ENCODE measurements at regions not wholly inside any gene's neighbourhood (a gene's known extent, or its start where the extent isn't known, plus 50 kb on each side); places are given as distances from the start of the nearest gene placed in this dataset.

- Histone ChIP-seq H3K4me1 (ENCODE audit: control insufficient read depth, extremely low read depth, insufficient read depth, low read length) (peaks cover 13% of the 10 kb centered on the region), H3K4me2 (ENCODE audit: control insufficient read depth, extremely low read depth, insufficient read depth, low read depth, low read length) (no peak overlapping the region), H3K9me3 (ENCODE audit: control insufficient read depth, low read depth, low read length) (no peaks in the 10 kb centered on the region), H3K79me2 (ENCODE audit: control insufficient read depth, insufficient read depth, low read length) (no peaks in the 10 kb centered on the region), H3K27ac (ENCODE audit: control insufficient read depth, insufficient read depth, low read length) (no peak overlapping the region), H3K9me1 (ENCODE audit: control insufficient read depth, extremely low read depth, insufficient read depth, low read length) (no peaks in the 10 kb centered on the region), H3K27me3 (ENCODE audit: control insufficient read depth, extremely low read depth, insufficient read depth, low read length) (no peaks in the 10 kb centered on the region), H3K36me3 (ENCODE audit: control insufficient read depth in 2 of 2, extremely low read depth in 1 of 2, insufficient read depth in 2 of 2, low read length in 2 of 2) (no peaks in the 10 kb centered on the region), H3K4me3 (ENCODE audit: control insufficient read depth in 2 of 3, extremely low read depth in 1 of 3, insufficient read depth in 2 of 3, low read depth in 1 of 3, low read length in 3 of 3) (no peak overlapping the region), H4K20me1 (ENCODE audit: control insufficient read depth, extremely low read depth, insufficient read depth, low read length) (no peaks in the 10 kb centered on the region), H3K9ac (ENCODE audit: control insufficient read depth, extremely low read depth, insufficient read depth, low read length) (no peak overlapping the region), H2AFZ (ENCODE audit: control insufficient read depth, low read length) (no peak overlapping the region)
- TF ChIP-seq EZH2 (IDR thresholded peaks at IDR 0.05; ENCODE audit: low read length), result no peak
- TF ChIP-seq CTCF (optimal IDR thresholded peaks at IDR 0.05 in 1 of 3, IDR thresholded peaks at IDR 0.05 in 1 of 3, conservative IDR thresholded peaks at IDR 0.05 in 1 of 3; ENCODE audit: extremely low read depth in 1 of 3, insufficient read depth in 2 of 3, low read length in 3 of 3), result no peak
- dilution Hi-C loops (cut with MboI; ENCODE audit: extremely low pct_ligation_motif_present, low sequenced_read_pairs), result no loop called here
- FAIRE-seq (no peak), DNase-seq (ENCODE audit: low read depth, low spot score) (no peak)
These were observed 188.7 kb downstream of the FGFR2 start for GRCh38 chr10:121409466-121410104.

- Histone ChIP-seq H3K4me1 (ENCODE audit: control insufficient read depth, extremely low read depth, insufficient read depth, low read length) (peaks cover 17% of the 10 kb centered on the region), H3K27ac (ENCODE audit: control insufficient read depth, insufficient read depth, low read length) (no peak overlapping the region), H3K9ac (ENCODE audit: control insufficient read depth, extremely low read depth, insufficient read depth, low read length) (no peak overlapping the region), H3K4me2 (ENCODE audit: control insufficient read depth, extremely low read depth, insufficient read depth, low read depth, low read length) (no peak overlapping the region), H3K9me1 (ENCODE audit: control insufficient read depth, extremely low read depth, insufficient read depth, low read length) (no peaks in the 10 kb centered on the region), H3K36me3 (ENCODE audit: control insufficient read depth in 2 of 2, extremely low read depth in 1 of 2, insufficient read depth in 2 of 2, low read length in 2 of 2) (no peaks in the 10 kb centered on the region), H3K79me2 (ENCODE audit: control insufficient read depth, insufficient read depth, low read length) (no peaks in the 10 kb centered on the region), H2AFZ (ENCODE audit: control insufficient read depth, low read length) (no peak overlapping the region), H3K27me3 (ENCODE audit: control insufficient read depth, extremely low read depth, insufficient read depth, low read length) (no peaks in the 10 kb centered on the region), H3K4me3 (ENCODE audit: control insufficient read depth in 2 of 3, extremely low read depth in 1 of 3, insufficient read depth in 2 of 3, low read depth in 1 of 3, low read length in 3 of 3) (no peak overlapping the region), H3K9me3 (ENCODE audit: control insufficient read depth, low read depth, low read length) (no peaks in the 10 kb centered on the region), H4K20me1 (ENCODE audit: control insufficient read depth, extremely low read depth, insufficient read depth, low read length) (no peaks in the 10 kb centered on the region)
- dilution Hi-C loops (cut with MboI; ENCODE audit: extremely low pct_ligation_motif_present, low sequenced_read_pairs), result no loop called here
- TF ChIP-seq EZH2 (IDR thresholded peaks at IDR 0.05; ENCODE audit: low read length), result no peak
- no peak for TF ChIP-seq CTCF (optimal IDR thresholded peaks at IDR 0.05 in 1 of 3, IDR thresholded peaks at IDR 0.05 in 1 of 3, conservative IDR thresholded peaks at IDR 0.05 in 1 of 3; ENCODE audit: extremely low read depth in 1 of 3, insufficient read depth in 2 of 3, low read length in 3 of 3)
- DNase-seq (ENCODE audit: low read depth, low spot score), result no peak
- FAIRE-seq, result no peak
These were observed 187.2 kb downstream of the FGFR2 start for GRCh38 chr10:121411004-121411403.
